CD4-positive, alpha-beta T cell (primary cell): ENCODE measurements at regions not wholly inside any gene's neighbourhood (a gene's known extent, or its start where the extent isn't known, plus 50 kb on each side); places are given as distances from the start of the nearest gene placed in this dataset.

Experiments used
- ATAC-seq: fragments of 200-7000 bp; cut with Tn5 transposase; one replicate; pipeline ENCODE4 v1.10.0; 2022; ENCODE audit warnings: mild to moderate bottlenecking; ENCODE audit not compliant: poor library complexity
- CTCF ChIA-PET: fragments of 350-600 bp; sonication (Branson Sonifier 250); formaldehyde crosslinking; loops from one replicate; lab custom pipeline; 2021; ENCODE audit warnings: antibody characterized with exemption, inconsistent platforms; lab: Charles Lee
- POLR2A ChIA-PET: fragments of 350-600 bp; sonication (Branson Sonifier 250); formaldehyde crosslinking; loops from one replicate; lab custom pipeline; 2021; ENCODE audit warnings: antibody characterized with exemption, inconsistent platforms; lab: Charles Lee
- DNase-seq, 14 experiments: peaks; one replicate each; pipeline ENCODE4 v3.0.0-alpha.2; 2013 to 2020; ENCODE audit warnings: mixed read lengths in 2 of 14
- H3K27ac ChIP-seq, 2 donors: one replicate each; pipeline versions ENCODE4 v1.5.1 to v1.7.0; 2013; ENCODE audit warnings: low read length in 2 of 2, low read depth in 1 of 2, mild to moderate bottlenecking in 1 of 2
- H3K27me3 ChIP-seq, 2 experiments: 1 replicate in 1 of 2; 2 replicates in 1 of 2; pipeline versions ENCODE4 v1.6.1 to v1.7.0; 2013; ENCODE audit warnings: low read length in 2 of 2, control low read depth in 1 of 2, mild to moderate bottlenecking in 1 of 2, moderate library complexity in 1 of 2; ENCODE audit not compliant: insufficient read depth in 2 of 2, control insufficient read depth in 1 of 2
- H3K36me3 ChIP-seq: one replicate; pipeline ENCODE4 v1.6.1; 2013; ENCODE audit warnings: low read length, control low read depth; ENCODE audit not compliant: insufficient read depth
- H3K4me1 ChIP-seq: one replicate; pipeline ENCODE4 v1.6.1; 2013; ENCODE audit warnings: low read length, control low read depth; ENCODE audit not compliant: insufficient read depth
- H3K4me3 ChIP-seq: one replicate; pipeline ENCODE4 v1.5.1; 2013; ENCODE audit warnings: mild to moderate bottlenecking, low read length, moderate library complexity
- H3K9me3 ChIP-seq, 2 experiments: 1 replicate in 1 of 2; 2 replicates in 1 of 2; pipeline versions ENCODE4 v1.6.1 to v1.7.0; 2013; ENCODE audit warnings: low read length in 2 of 2, mild to moderate bottlenecking in 2 of 2, control low read depth in 1 of 2, moderate library complexity in 1 of 2; ENCODE audit not compliant: control insufficient read depth in 1 of 2, insufficient read depth in 1 of 2
- H3K27ac Mint-ChIP-seq: one replicate; pipeline ENCODE4 v1.8.0; 2020; ENCODE audit warnings: mixed read lengths
- H3K27me3 Mint-ChIP-seq: one replicate; pipeline ENCODE4 v1.8.0; 2021; ENCODE audit warnings: mixed read lengths
- H3K36me3 Mint-ChIP-seq: one replicate; pipeline ENCODE4 v1.8.0; 2021; ENCODE audit warnings: low read depth, mixed read lengths
- H3K4me1 Mint-ChIP-seq: one replicate; pipeline ENCODE4 v1.8.0; 2021; ENCODE audit warnings: low read depth, mixed read lengths
- H3K4me3 Mint-ChIP-seq: one replicate; pipeline ENCODE4 v1.8.0; 2020; ENCODE audit warnings: mild to moderate bottlenecking, mixed read lengths
- H3K9me3 Mint-ChIP-seq: one replicate; pipeline ENCODE4 v1.8.0; 2020; ENCODE audit warnings: mixed read lengths
- CTCF ChIP-seq: fragments of 200-600 bp; IDR thresholded peaks from one replicate; pipeline ENCODE4 v1.8.0; 2022; ENCODE audit warnings: antibody characterized with exemption, mild to moderate bottlenecking
- intact Hi-C, 2 experiments: fragments of 100-400 bp; cut with DNase I in 1 of 2; cut with micrococcal nuclease in 1 of 2; formaldehyde crosslinking; loops; one replicate each; pipeline versions ENCODE4 v1.15.1 to v1.9.0; 2023 to 2025; cut with DNase I, micrococcal nuclease

DNA sequence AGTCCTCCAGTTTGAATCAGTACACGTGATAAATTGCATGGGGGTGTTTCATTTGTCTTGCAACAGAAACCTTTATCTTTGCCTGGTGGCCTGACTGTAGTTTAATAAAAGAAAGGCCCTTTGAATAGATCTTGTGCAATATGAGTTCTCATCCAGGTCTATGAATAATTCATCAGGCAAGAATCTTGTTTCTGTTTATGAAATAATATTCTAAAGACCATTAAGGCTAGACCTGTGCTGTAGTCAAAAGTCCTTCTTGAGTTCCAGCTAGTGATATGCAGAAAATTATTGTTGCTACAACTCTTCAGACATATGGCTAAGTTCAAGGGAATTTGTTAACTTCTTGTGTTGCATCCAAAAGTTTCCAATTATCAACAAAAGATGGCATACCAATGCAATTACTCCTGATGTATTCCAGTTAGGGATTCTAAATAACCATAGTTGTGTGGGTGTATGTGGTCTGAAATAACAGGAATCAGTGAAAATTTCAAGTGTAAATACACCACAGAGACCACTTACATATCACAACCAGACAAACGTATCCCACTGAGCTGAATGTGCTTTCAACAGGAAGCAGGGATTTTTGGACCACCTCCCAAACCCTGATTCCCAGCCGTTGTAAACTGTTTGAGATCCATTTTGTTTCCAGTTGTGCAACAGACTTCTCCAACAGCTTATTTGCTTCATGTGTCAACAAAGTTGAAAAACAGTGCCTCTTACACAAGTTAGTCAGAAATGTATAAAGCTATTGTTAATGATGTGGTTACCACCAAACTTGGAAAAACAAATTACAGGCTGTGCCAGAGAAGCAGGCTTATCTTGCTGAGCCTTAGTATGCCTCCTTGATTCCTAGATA, 54.7 kb upstream of the BICC1 start:
- DNase-seq (no peak), ATAC-seq (no peak)
- Mint-ChIP-seq H3K36me3 (no peaks in the 10 kb centered on the region), H3K4me3 (no peak overlapping the region), H3K9me3 (peaks cover 6% of the 10 kb centered on the region), H3K27ac (no peak overlapping the region), H3K4me1 (no peaks in the 10 kb centered on the region), H3K27me3 (peaks cover 13% of the 10 kb centered on the region)
- H3K4me1 ChIP-seq = no peaks in the 10 kb centered on the region
- no peak overlapping the region for H3K4me3 ChIP-seq
- ChIA-PET CTCF (no interaction called here), POLR2A (no interaction called here)
- TF ChIP-seq CTCF = no peak
- intact Hi-C loops = no loop called here
- H3K27me3 ChIP-seq = no peaks in the 10 kb centered on the region
- no peaks in the 10 kb centered on the region for H3K9me3 ChIP-seq
- H3K27ac ChIP-seq = no peak overlapping the region
- H3K36me3 ChIP-seq = no peaks in the 10 kb centered on the region

DNA sequence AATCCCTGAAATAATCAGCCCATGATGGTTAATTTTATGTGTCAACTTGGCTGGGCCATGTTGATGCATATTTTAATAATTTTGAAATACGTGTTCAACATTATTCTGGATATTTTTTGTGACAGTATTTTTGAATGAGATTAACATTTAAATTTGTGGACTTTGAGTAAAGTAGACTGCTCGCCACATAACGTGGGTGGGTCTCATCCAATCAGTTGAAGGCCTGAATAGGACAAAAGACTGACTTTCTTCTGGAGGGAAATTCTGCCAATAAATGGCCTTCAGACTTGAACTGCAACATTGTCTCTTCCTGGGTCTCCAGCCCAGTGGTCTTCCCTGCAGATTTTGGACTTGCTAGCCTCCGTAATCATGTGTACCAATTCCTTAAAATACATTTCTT, 53.6 kb upstream of the BICC1 start:
- no peak for DNase-seq
- Histone ChIP-seq H3K36me3 (no peaks in the 10 kb centered on the region), H3K27me3 (no peaks in the 10 kb centered on the region), H3K9me3 (no peaks in the 10 kb centered on the region), H3K4me3 (no peak overlapping the region), H3K27ac (no peak overlapping the region), H3K4me1 (no peaks in the 10 kb centered on the region)
- ChIA-PET POLR2A (no interaction called here), CTCF (no interaction called here)
- Mint-ChIP-seq H3K36me3 (no peaks in the 10 kb centered on the region), H3K27ac (no peak overlapping the region), H3K4me1 (no peaks in the 10 kb centered on the region), H3K9me3 (peaks cover 7% of the 10 kb centered on the region), H3K4me3 (no peak overlapping the region), H3K27me3 (peaks cover 8% of the 10 kb centered on the region)
- ATAC-seq = no peak
- intact Hi-C loops = no loop called here
- no peak for TF ChIP-seq CTCF

DNA sequence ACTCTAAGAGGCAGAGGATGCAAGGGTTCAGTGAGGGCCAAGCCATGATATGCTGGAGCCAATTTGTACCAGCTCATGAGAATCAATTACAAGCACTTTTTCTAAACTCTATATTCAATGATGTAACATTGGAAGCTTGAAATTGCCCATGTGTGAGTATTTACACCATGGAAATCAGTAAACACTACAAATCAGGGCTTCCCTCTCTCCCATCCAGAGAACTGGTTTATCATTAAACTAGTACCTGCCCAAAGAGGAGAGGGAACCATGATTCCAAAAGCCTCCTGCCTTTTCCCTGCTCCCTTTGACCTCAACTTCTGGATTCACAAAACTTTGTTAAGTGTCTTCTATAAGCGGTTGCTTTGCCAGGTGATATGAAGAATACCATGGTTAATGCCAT, 52.5 kb upstream of the BICC1 start:
- Mint-ChIP-seq H3K9me3 (peaks cover 7% of the 10 kb centered on the region), H3K27ac (no peak overlapping the region), H3K27me3 (peaks cover 18% of the 10 kb centered on the region), H3K4me1 (no peaks in the 10 kb centered on the region), H3K4me3 (no peak overlapping the region), H3K36me3 (no peaks in the 10 kb centered on the region)
- no peaks in the 10 kb centered on the region for H3K36me3 ChIP-seq
- intact Hi-C loops = no loop called here
- no peaks in the 10 kb centered on the region for H3K9me3 ChIP-seq
- no peak overlapping the region for H3K4me3 ChIP-seq
- no peak for DNase-seq
- H3K27me3 ChIP-seq = no peaks in the 10 kb centered on the region
- ATAC-seq = no peak
- H3K4me1 ChIP-seq = no peaks in the 10 kb centered on the region
- ChIA-PET CTCF (no interaction called here), POLR2A (no interaction called here)
- no peak for TF ChIP-seq CTCF
- H3K27ac ChIP-seq = no peak overlapping the region
